Astrocyte of the hippocampus (primary cell): ENCODE measurements at regions not wholly inside any gene's neighbourhood (a gene's known extent, or its start where the extent isn't known, plus 50 kb on each side); places are given as distances from the start of the nearest gene placed in this dataset.

Experiments used
- DNase-seq: peaks from one replicate; pipeline ENCODE4 v3.0.0; 2011; ENCODE audit warnings: low read depth, low spot score

DNA sequence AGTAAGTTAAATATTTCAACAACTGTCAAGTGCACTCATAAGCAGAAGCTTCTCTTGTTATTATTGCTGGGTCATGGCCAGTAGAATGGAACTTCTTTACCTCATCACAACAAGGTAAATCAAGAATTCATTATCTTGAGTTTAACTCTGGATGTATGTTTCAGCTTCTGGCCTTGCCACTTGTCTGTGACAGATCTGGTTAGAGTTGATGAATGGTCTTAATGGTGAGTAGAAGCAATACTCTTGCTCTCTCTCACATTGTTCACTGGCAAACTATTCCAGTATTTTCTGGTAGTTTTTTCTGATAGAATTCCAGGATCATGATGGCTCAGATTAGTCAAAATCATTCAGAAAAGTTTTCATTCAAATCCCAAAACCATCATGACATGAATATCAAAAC lies 51.3 kb upstream of the NR4A2 start:
- DNase-seq, result peak; percentile 6

DNA sequence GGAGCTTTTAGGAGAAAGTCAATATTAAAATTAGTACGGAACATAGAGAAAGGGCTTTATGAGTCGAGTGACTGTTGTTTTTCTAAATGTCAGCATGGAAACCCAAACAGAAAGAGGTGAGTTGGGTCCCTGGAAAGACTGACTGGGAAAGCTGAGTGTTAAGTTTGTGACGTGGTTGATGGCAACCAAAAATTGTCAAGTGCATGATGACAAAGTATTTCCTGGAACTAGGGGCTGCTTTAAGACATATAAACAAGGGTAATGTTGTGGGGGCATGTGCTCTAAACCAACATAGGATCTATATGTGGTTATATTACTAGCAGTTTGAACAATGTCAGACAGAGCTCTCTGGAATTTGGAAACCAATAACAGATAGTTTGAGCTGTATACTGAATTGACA lies 50.9 kb upstream of the GPD2 start:
- no peak for DNase-seq
